ENCODE measurements at regions not wholly inside any gene's neighbourhood (a gene's known extent, or its start where the extent isn't known, plus 50 kb on each side); places are given as distances from the start of the nearest gene placed in this dataset.
"Not testable (repeated sequence)": the region's sequence is repeated elsewhere in the genome, so short reads cannot be mapped to it uniquely, and the experiment has no call there.

DNA sequence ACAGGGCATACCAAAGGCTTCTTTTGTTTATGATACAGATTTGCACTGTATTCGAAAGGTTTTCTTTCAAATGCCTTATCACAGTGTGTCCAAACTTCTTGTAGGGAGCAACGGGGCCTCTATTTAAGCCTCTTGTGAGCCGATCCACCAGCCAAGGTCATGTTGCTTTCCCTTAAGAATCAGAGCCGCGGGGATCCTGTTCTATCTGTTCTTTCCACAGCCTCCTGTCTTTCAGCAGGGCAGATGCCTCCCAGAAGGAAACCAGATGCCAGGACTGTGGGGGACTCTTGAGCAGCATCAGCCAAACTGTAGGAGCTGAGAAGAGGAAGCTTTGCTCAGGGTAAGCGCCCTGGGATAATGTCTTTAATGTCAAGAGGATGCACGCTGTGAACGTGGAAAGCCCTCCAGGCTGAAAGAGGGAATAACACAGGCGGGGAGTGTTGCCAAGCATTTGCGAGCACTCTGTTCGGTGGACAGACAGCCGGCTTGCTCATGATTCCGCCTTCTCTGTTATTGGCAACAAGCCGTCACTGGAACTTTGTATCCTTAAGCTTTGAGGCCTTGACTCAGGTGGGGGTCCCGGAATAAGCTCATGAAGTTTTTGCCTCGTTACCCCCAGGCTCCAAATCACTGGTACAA, 279.8 kb upstream of the FRG1 start:
- ATAC-seq (no peak), DNase-seq (ENCODE audit: low spot score) (no peak)
- intact Hi-C loops (cut with DNase I): no loop called here

DNA sequence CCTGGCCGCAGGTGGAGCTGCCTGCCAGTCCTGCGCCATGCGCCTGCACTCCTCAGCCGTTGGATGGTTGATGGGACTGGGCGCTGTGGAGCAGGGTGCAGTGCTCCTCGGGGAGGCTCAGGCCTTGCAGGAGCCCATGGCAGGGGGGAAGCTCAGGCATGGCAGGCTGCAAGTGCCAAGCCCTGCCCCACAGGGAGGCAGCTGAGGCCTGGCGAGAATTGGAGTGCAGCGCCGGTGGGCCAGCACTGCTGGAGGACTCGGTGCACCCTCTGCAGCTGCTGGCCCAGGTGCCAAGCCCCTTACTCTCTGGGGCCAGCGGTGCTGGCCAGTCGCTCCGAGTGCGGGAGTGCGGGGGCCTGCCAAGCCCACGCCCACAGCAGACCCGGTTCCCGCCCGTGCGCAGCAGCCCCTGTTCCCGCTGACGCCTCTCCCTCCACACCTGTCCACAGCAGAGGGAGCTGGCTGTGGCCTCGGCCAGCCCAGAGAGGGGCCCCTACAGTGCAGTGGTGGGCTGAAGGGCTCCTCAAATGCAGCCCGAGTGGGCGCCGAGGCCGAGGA, 275.9 kb upstream of the FRG1 start:
- intact Hi-C loops (cut with DNase I): no loop called here
- DNase-seq (ENCODE audit: low spot score): no peak
- no peak for ATAC-seq

- intact Hi-C loops (cut with DNase I); ATAC-seq; DNase-seq (ENCODE audit: low spot score): not testable (repeated sequence)
Measured at GRCh38 chr4:189665712-189666305, 274.9 kb upstream of the FRG1 start.

DNA sequence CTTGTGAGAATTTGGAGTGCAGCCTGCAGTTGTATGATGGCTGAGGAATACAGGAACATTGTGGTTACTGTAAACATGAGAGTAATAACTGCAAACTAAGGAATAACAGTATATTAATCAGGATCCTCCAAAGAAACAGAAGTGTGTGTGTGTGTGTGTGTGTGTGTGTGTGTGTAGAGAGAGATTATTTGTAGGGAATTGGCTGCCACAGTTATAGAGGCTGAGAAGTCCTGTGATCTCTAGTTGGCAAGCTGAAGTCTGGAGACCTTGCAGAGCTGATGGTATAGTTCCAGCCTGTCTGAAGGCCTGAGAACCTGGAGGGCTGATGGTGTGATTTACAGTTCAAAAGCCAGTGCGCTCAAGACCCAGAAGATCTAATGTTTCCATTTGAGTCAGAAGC, 273.3 kb upstream of the FRG1 start:
- DNase-seq (ENCODE audit: low spot score); intact Hi-C loops (cut with DNase I); ATAC-seq: not testable (repeated sequence)

DNA sequence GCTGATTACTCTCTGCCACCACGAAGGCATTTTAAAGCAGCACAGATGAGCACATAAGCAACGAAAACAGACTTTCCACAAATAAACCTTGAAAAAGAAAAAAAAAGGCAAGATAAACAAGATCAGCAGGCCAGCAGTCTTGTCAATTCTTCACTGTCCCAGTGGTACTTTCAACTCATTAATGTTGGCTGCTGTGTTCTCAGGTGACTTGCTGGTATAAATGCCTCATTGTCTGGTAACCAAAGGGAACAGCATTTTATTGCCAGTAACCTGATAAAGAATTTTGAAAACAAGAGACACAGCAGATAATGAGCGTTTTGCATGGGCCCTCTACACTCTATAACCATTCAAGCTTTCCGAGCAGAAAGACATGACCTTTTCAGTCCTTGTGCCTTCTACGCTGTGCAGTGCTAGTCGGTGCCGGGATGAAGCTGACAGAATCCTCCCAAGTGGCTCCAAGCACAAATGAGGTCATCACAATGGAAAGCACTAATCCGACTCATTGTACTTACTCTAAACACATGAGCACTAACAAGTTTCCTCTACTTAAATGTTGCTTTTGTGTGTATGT, 242.9 kb upstream of the FRG1 start:
- not testable (repeated sequence) for DNase-seq (ENCODE audit: low spot score); ATAC-seq

GRCh38 chr4:189703000-189703399, 237.7 kb upstream of the FRG1 start:
- DNase-seq (ENCODE audit: low spot score); ATAC-seq; intact Hi-C loops (cut with DNase I): not testable (repeated sequence)

More for the DNA sequence above, 242.9 kb upstream of the FRG1 start:
- intact Hi-C loops (cut with DNase I): not testable (repeated sequence)

GRCh38 chr4:189706821-189707220, 233.9 kb upstream of the FRG1 start:
- intact Hi-C loops (cut with DNase I); DNase-seq (ENCODE audit: low spot score); ATAC-seq: not testable (repeated sequence)

DNA sequence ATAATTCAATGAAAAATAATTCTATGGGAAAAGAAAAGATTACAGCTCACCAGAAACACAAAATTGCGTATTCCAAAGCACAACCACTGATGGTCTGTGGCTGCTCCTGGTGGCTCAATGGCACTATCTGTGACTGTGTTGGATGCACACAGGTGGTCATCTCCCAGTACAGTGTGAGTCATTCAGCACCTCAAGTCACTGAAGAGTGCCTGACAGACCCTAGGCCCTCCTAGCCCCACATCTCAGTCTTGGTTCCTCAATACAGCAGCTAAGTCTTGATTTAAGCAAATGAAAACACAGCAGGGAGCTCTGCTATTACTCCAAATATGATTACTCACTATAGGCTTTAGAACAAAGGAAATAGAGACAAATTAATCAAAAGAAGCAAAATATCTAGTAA, 233.4 kb upstream of the FRG1 start:
- intact Hi-C loops (cut with DNase I); DNase-seq (ENCODE audit: low spot score); ATAC-seq: not testable (repeated sequence)

- intact Hi-C loops (cut with DNase I); DNase-seq (ENCODE audit: low spot score); ATAC-seq: not testable (repeated sequence)
Measured at GRCh38 chr4:189711956-189712355, 228.7 kb upstream of the FRG1 start.

DNA sequence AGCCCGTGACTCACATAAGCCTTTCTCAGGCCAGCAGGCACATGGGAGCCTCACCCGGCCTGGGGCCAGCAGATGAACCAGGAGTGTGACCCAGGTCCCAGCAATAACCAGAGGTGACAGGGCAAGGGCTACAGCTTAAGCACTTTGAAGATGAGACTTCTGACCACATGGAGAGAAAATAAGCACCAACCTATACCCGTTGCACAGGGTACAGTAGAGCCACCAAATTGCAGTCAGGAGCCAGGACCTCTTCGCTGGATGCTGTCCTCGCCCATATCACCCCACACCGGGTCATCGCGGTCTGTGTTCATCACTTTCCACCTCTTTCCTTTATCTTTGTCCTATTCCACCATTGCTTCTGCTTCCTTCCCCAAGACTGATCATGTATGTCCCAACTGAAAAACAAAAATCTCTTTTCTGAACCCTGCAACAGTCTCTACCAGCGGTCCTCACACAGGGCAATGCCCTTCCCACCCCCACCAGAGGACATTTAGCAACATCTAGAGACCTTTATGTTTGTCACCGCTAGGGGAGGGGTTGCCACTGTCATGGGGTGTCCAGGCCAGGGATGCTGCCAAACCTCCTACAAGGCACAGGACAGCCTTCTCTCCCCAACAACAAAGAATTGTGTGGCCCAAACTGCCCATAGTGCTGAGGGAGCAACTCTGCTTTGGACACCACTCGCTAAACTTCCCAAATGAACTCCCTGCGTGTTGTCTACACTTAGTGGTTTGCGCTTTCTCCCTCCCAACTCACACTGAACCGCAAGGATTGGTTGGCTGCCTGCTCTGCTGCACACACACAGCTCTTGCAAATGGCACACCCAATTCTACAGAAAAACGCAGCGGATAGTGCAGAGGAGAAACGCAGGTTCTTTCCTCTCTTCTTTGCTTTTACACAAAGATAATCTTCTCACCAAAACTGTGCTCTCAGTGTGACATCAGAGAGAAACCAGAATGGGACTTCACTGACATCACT, 219.4 kb upstream of the FRG1 start:
- ATAC-seq; intact Hi-C loops (cut with DNase I); DNase-seq (ENCODE audit: low spot score): not testable (repeated sequence)

- DNase-seq (ENCODE audit: low spot score); ATAC-seq; intact Hi-C loops (cut with DNase I): not testable (repeated sequence)
Measured at GRCh38 chr4:189722324-189723003, 218.2 kb upstream of the FRG1 start.

DNA sequence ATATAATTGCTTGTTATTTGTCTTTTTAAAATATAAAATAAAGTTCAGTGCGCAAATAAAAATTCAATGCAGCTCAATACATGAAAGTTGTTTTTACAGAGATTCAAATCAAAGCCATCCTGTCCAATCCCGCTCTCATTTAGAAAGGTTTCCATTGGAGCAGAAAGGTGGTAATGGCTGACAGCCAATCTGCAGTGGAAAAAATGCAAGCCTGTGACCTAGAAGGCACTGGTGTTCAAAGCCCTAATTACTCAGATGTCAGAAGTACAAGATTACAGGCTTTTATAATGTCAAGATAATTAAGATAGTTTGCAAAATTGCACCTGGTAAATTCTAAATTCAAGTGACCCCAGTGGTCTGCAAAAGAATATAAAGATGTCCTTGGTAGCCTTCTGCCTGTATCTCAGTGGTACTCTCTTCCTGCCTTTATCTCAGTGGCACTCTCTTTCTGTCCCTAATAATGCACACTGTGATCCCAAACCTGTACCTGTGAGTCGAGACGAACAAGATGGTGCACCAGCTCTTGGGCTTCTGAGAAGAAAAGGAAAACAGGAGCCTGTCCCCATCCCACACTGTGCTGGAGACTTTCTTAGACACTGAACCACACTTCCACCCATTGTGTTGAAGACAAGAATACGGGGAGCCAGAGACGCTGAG, 212.6 kb upstream of the FRG1 start:
- intact Hi-C loops (cut with DNase I); DNase-seq (ENCODE audit: low spot score); ATAC-seq: not testable (repeated sequence)

GRCh38 chr4:189731989-189732388, 208.7 kb upstream of the FRG1 start:
- not testable (repeated sequence) for DNase-seq (ENCODE audit: low spot score)

DNA sequence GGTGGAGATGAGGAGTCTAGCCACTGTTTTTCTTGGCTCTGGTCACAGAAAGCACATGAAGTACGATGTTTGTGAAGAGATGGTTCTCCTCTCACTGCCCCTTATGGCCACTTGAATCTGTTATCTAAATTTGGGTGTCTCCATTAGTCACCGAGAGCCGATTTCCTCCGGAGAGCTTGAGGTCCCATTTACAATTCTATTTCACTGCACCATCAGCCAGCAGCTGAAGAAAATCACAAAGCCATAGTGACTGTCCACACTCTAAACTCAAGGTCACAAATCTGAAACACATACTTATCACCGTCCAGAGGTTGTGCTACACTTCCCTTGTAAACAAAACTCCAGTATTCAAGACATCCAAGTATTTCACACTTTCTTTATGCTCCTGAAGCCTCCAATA, 207.2 kb upstream of the FRG1 start:
- ATAC-seq; intact Hi-C loops (cut with DNase I); DNase-seq (ENCODE audit: low spot score): not testable (repeated sequence)

More at GRCh38 chr4:189731989-189732388, 208.7 kb upstream of the FRG1 start:
- intact Hi-C loops (cut with DNase I); ATAC-seq: not testable (repeated sequence)

DNA sequence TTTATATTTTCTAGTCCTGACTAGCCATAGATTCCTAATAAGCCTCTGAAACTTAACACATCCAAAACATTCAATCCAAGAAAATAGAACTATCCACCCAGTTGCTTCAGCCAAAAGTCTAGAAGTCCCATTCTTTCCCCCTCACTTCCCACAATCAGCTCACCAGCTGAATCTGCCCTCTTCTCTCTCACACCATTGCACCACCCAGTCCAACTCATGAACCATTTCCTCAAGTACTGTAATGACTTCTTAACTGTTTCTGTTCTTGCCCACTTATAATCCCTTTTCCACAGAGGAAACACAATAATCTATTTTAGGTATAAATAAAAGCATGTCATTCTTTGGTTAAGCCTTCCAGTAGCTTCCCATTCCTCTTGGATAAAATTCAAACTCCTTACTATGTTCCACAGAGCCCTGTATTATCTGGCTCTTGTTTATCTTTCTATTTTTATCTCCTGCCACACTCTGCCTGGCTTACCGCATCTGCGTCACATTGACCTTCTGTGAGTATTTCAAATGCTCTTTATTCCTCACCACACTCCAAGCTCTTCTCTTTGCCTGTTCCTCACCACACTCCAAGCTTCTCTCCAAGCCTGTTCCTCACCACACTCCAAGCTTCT, 205.9 kb upstream of the FRG1 start:
- ATAC-seq: peak; percentile 80
- intact Hi-C loops (cut with DNase I); DNase-seq (ENCODE audit: low spot score): not testable (repeated sequence)

- ATAC-seq; intact Hi-C loops (cut with DNase I); DNase-seq (ENCODE audit: low spot score): not testable (repeated sequence)
Measured at GRCh38 chr4:189736656-189737055, 204.0 kb upstream of the FRG1 start.

- ATAC-seq; intact Hi-C loops (cut with DNase I): not testable (repeated sequence)
Measured at GRCh38 chr4:189740118-189740517, 200.6 kb upstream of the FRG1 start.

More at GRCh38 chr4:189740118-189740517, 200.6 kb upstream of the FRG1 start:
- not testable (repeated sequence) for DNase-seq (ENCODE audit: low spot score)

Measured in sciatic nerve (tissue), 2 donors.